ENCODE measurements at regions not wholly inside any gene's neighbourhood (a gene's known extent, or its start where the extent isn't known, plus 50 kb on each side); places are given as distances from the start of the nearest gene placed in this dataset.
"Not testable (repeated sequence)": the region's sequence is repeated elsewhere in the genome, so short reads cannot be mapped to it uniquely, and the experiment has no call there.

GRCh38 chr5:50613057-50613456, 53.4 kb upstream of the PARP8 start:
- H3K27me3 ChIP-seq (ENCODE audit: insufficient read depth, poor library complexity, severe bottlenecking); H3K4me3 ChIP-seq (replicated peaks; ENCODE audit: insufficient read depth, low read length); DNase-seq (ENCODE audit: low read depth in 1 of 2, low spot score in 1 of 2); H3K27ac ChIP-seq (replicated peaks): not testable (repeated sequence)

Measured in HL-60 (cell line).